GM12874 (cell line): ENCODE measurements at regions not wholly inside any gene's neighbourhood (a gene's known extent, or its start where the extent isn't known, plus 50 kb on each side); places are given as distances from the start of the nearest gene placed in this dataset.

Experiments used
- CTCF ChIP-seq: IDR thresholded peaks from 2 replicates; pipeline ENCODE4 v1.5.1; 2011; ENCODE audit warnings: low read depth, mild to moderate bottlenecking, control low read depth, low read length, moderate library complexity; ENCODE audit not compliant: insufficient read depth

- TF ChIP-seq CTCF, result no peak
Measured at GRCh38 chr2:66968946-66969345, 428.2 kb upstream of the ETAA1 start.

GRCh38 chr2:66981074-66981473, 416.1 kb upstream of the ETAA1 start:
- TF ChIP-seq CTCF, result no peak

GRCh38 chr2:66982766-66983165, 414.4 kb upstream of the ETAA1 start:
- no peak for TF ChIP-seq CTCF

GRCh38 chr2:66984864-66985263, 412.3 kb upstream of the ETAA1 start:
- TF ChIP-seq CTCF, result no peak

- no peak for TF ChIP-seq CTCF
Measured at GRCh38 chr2:66985906-66986305, 411.2 kb upstream of the ETAA1 start.

- TF ChIP-seq CTCF, result no peak
Measured at GRCh38 chr2:66987733-66988132, 409.4 kb upstream of the ETAA1 start.

- TF ChIP-seq CTCF, result no peak
Measured at GRCh38 chr2:66994654-66995053, 402.5 kb upstream of the ETAA1 start.

- TF ChIP-seq CTCF, result no peak
Measured at GRCh38 chr2:66995636-66996035, 401.5 kb upstream of the ETAA1 start.
